ENCODE measurements at regions not wholly inside any gene's neighbourhood (a gene's known extent, or its start where the extent isn't known, plus 50 kb on each side); places are given as distances from the start of the nearest gene placed in this dataset.

GRCh38 chr14:95445161-95445560 lies 71.3 kb downstream of the SYNE3 start:
- Histone ChIP-seq H2AFZ (no peak overlapping the region), H3K27ac (no peak overlapping the region), H3K36me3 (ENCODE audit: control insufficient read depth, insufficient read depth, low read length) (no peaks in the 10 kb centered on the region), H3K79me2 (no peaks in the 10 kb centered on the region), H3K9me3 (ENCODE audit: control insufficient read depth, low read length) (no peaks in the 10 kb centered on the region), H3K27me3 (ENCODE audit: control insufficient read depth, insufficient read depth, low read length) (no peaks in the 10 kb centered on the region), H3K4me1 (no peaks in the 10 kb centered on the region), H3K4me3 (ENCODE audit: low read depth, low read length) (no peak overlapping the region), H3K9ac (no peak overlapping the region), H3K4me2 (ENCODE audit: low read length) (no peak overlapping the region)
- TF ChIP-seq CTCF (IDR thresholded peaks at IDR 0.05), result no peak

DNA sequence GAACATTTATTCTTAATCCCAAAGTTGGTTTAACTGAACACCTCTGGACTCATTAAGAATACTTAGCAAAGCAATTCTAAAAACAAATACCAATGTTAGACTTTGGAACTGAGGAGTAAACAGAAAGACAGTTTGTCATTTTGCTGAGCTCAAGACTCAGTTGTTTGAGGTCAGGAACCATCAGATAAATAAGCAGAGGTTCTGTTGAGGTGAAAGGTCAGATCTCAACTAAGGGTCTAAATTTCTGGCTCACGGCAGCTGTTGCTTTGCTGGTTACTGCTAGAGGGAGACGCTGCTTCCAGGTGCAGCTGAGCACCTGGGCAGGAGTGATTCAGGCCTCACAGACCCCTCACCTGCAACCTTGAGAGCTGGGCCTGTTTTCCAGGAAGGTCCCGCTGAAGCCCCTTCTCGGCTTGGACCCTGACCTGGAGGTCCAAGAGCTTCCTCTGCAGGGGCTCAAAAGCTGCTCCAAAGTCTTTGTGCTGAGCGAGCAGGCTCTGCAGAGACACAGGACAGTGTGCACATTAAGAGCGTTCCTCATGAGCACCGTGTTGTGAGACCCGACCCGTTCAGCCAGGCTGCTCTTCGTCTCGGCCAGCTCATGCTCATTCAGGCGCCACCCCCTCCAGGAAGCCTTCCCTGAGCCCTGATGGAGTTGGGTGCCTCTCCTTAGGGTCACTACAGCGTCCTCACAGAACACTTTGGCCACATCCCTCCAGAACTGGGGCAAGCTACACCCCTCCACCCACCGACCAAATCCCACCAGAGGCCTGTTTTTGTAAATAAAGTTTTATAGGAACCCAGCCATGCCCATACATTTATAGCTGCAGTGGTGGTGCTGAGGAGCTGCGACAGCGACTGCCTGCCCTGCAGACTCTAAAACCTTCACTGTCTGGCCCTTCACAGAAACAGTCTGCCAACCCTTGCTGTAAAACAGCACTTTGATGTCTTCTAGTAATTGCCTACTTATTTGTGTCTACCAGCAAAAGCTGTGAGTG lies 72.0 kb downstream of the SYNE3 start:
- Histone ChIP-seq H3K4me1 (no peaks in the 10 kb centered on the region), H3K27me3 (ENCODE audit: control insufficient read depth, insufficient read depth, low read length) (no peaks in the 10 kb centered on the region), H3K79me2 (no peaks in the 10 kb centered on the region), H3K4me3 (ENCODE audit: low read depth, low read length) (no peak overlapping the region), H3K4me2 (ENCODE audit: low read length) (no peak overlapping the region), H3K9ac (no peak overlapping the region), H3K27ac (no peak overlapping the region), H2AFZ (no peak overlapping the region), H3K9me3 (ENCODE audit: control insufficient read depth, low read length) (no peaks in the 10 kb centered on the region), H3K36me3 (ENCODE audit: control insufficient read depth, insufficient read depth, low read length) (no peaks in the 10 kb centered on the region)
- TF ChIP-seq CTCF (IDR thresholded peaks at IDR 0.05), result no peak

GRCh38 chr14:95442633-95443021 lies 73.8 kb downstream of the SYNE3 start:
- Histone ChIP-seq H2AFZ (peak overlapping the region; percentile 8), H3K27ac (no peak overlapping the region), H3K4me3 (ENCODE audit: low read depth, low read length) (no peak overlapping the region), H3K27me3 (ENCODE audit: control insufficient read depth, insufficient read depth, low read length) (no peaks in the 10 kb centered on the region), H3K9ac (no peak overlapping the region), H3K4me2 (ENCODE audit: low read length) (no peak overlapping the region), H3K4me1 (no peaks in the 10 kb centered on the region), H3K36me3 (ENCODE audit: control insufficient read depth, insufficient read depth, low read length) (no peaks in the 10 kb centered on the region), H3K79me2 (no peaks in the 10 kb centered on the region), H3K9me3 (ENCODE audit: control insufficient read depth, low read length) (no peaks in the 10 kb centered on the region)
- TF ChIP-seq CTCF (IDR thresholded peaks at IDR 0.05), result peak; percentile 86

- H3K9me3 ChIP-seq (ENCODE audit: control insufficient read depth, low read length), result no peaks in the 10 kb centered on the region
- no peak overlapping the region for H3K27ac ChIP-seq
- H3K27me3 ChIP-seq (ENCODE audit: control insufficient read depth, insufficient read depth, low read length), result no peaks in the 10 kb centered on the region
- no peak overlapping the region for H3K4me2 ChIP-seq (ENCODE audit: low read length)
- no peak overlapping the region for H2AFZ ChIP-seq
- no peak for TF ChIP-seq CTCF (IDR thresholded peaks at IDR 0.05)
- H3K4me1 ChIP-seq, result no peaks in the 10 kb centered on the region
- no peaks in the 10 kb centered on the region for H3K79me2 ChIP-seq
- no peaks in the 10 kb centered on the region for H3K36me3 ChIP-seq (ENCODE audit: control insufficient read depth, insufficient read depth, low read length)
- H3K4me3 ChIP-seq (ENCODE audit: low read depth, low read length), result no peak overlapping the region
- no peak overlapping the region for H3K9ac ChIP-seq
Measured at GRCh38 chr14:95442016-95442632, 74.3 kb downstream of the SYNE3 start.
